Ishikawa (cell line): ENCODE measurements at regions not wholly inside any gene's neighbourhood (a gene's known extent, or its start where the extent isn't known, plus 50 kb on each side); places are given as distances from the start of the nearest gene placed in this dataset.

Experiments
- CEBPB ChIP-seq: IDR thresholded peaks from 2 replicates; pipeline ENCODE4 v1.6.1; 2012
- CREB1 ChIP-seq: IDR thresholded peaks from 2 replicates; pipeline ENCODE4 v1.6.1; 2012; ENCODE audit warnings: low read depth
- EGR1 ChIP-seq: IDR thresholded peaks from 2 replicates; pipeline ENCODE4 v1.6.1; 2012
- EP300 ChIP-seq: IDR thresholded peaks from 2 replicates; pipeline ENCODE4 v1.6.1; 2012; ENCODE audit warnings: borderline replicate concordance
- FOXM1 ChIP-seq: IDR thresholded peaks from 2 replicates; pipeline ENCODE4 v1.6.1; 2012; ENCODE audit warnings: low read depth, borderline replicate concordance
- NFIC ChIP-seq: IDR thresholded peaks from 2 replicates; pipeline ENCODE4 v1.6.1; 2012
- RAD21 ChIP-seq: IDR thresholded peaks from 2 replicates; pipeline ENCODE4 v1.6.1; 2012; ENCODE audit warnings: low read depth
- TAF1 ChIP-seq: IDR thresholded peaks from 2 replicates; pipeline ENCODE4 v1.6.1; 2012; ENCODE audit warnings: low read depth, mild to moderate bottlenecking
- TCF12 ChIP-seq: IDR thresholded peaks from 2 replicates; pipeline ENCODE4 v1.6.1; 2012; ENCODE audit warnings: low read depth
- YY1 ChIP-seq: IDR thresholded peaks from 2 replicates; pipeline ENCODE4 v1.6.1; 2012; ENCODE audit warnings: low read depth
- ZBTB7A ChIP-seq: IDR thresholded peaks from 2 replicates; pipeline ENCODE4 v1.6.1; 2012; ENCODE audit warnings: low read depth
- TF ChIP-seq, protein P1 (sequence below): IDR thresholded peaks from 2 replicates; pipeline ENCODE4 v1.6.1; 2012
- TF ChIP-seq, protein P2 (sequence below): IDR thresholded peaks from 2 replicates; pipeline ENCODE4 v1.6.1; 2012; ENCODE audit warnings: low read depth, mild to moderate bottlenecking

DNA sequence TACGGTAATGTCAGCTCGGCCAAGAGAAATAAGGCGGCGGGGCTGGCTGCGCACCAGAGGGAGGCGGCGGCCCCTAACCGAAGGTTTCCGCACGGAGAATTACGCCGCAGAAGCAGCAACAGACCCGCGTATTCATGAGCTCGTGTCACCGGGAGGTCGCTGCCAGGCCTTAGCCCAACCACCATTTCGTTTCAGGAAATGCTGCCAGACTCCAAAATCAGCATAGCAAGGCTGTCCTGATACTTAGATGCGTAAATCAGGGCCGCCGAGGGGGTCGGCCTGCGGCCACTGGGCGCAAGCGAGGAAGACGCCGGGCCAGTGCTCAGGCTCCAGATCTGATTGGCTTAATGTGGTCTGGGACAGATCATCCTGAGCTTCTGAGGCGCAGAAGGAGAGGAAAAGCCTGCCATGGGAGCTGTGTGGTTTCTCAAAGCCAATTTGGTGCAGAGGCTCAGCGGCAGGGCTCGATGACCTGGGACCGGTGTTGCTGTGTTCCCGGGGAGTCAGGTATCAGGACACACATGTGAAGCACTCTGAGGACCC, 247.9 kb downstream of the BAMBI start:
- TF ChIP-seq TCF12 (no peak), RAD21 (no peak), CREB1 (no peak), TAF1 (no peak), NFIC (no peak), FOXM1 (no peak), EP300 (no peak), EGR1 (no peak), YY1 (no peak), ZBTB7A (no peak), CEBPB (no peak)
- TF ChIP-seq, protein P1, sequence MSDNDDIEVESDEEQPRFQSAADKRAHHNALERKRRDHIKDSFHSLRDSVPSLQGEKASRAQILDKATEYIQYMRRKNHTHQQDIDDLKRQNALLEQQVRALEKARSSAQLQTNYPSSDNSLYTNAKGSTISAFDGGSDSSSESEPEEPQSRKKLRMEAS: no peak
- TF ChIP-seq, protein P2, sequence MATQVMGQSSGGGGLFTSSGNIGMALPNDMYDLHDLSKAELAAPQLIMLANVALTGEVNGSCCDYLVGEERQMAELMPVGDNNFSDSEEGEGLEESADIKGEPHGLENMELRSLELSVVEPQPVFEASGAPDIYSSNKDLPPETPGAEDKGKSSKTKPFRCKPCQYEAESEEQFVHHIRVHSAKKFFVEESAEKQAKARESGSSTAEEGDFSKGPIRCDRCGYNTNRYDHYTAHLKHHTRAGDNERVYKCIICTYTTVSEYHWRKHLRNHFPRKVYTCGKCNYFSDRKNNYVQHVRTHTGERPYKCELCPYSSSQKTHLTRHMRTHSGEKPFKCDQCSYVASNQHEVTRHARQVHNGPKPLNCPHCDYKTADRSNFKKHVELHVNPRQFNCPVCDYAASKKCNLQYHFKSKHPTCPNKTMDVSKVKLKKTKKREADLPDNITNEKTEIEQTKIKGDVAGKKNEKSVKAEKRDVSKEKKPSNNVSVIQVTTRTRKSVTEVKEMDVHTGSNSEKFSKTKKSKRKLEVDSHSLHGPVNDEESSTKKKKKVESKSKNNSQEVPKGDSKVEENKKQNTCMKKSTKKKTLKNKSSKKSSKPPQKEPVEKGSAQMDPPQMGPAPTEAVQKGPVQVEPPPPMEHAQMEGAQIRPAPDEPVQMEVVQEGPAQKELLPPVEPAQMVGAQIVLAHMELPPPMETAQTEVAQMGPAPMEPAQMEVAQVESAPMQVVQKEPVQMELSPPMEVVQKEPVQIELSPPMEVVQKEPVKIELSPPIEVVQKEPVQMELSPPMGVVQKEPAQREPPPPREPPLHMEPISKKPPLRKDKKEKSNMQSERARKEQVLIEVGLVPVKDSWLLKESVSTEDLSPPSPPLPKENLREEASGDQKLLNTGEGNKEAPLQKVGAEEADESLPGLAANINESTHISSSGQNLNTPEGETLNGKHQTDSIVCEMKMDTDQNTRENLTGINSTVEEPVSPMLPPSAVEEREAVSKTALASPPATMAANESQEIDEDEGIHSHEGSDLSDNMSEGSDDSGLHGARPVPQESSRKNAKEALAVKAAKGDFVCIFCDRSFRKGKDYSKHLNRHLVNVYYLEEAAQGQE: no peak
